ENCODE measurements at regions not wholly inside any gene's neighbourhood (a gene's known extent, or its start where the extent isn't known, plus 50 kb on each side); places are given as distances from the start of the nearest gene placed in this dataset.

DNA sequence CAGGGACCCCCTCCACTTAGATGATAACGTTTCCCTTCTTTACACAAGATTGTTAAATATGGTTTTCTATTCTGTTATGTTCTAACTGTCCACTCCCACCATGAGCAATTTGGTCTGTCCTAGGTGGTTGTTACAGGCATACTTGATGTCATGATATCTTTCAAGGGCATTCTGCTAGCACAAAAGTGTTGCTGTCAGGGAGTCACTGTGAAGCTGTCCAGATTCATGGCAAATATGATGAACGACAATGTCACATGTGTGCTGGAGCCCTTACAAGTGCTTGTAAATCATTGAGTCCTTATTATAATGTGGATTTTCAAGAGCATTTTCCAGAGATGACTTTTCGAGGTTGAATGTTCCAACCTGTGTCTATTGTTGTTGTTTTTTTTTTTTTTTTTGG lies 1250.7 kb upstream of the PRKX start:
- no TSS peak for BruUV-seq (replicated peaks)
- CTCF ChIA-PET: no interaction called here
- Mint-ChIP-seq H3K4me3 (ENCODE audit: low read depth, unreplicated experiment) (no peak overlapping the region), H3K27ac (ENCODE audit: unreplicated experiment) (no peak overlapping the region), H3K27me3 (ENCODE audit: unreplicated experiment) (no peaks in the 10 kb centered on the region), H3K4me1 (ENCODE audit: low read depth, unreplicated experiment) (no peaks in the 10 kb centered on the region), H3K9me3 (ENCODE audit: low read depth, unreplicated experiment) (no peaks in the 10 kb centered on the region), H3K36me3 (ENCODE audit: insufficient read depth, unreplicated experiment) (no peaks in the 10 kb centered on the region)
- intact Hi-C loops (cut with micrococcal nuclease; ENCODE audit: unreplicated experiment): no loop called here
- no peak for DNase-seq
- TF ChIP-seq, protein P1, sequence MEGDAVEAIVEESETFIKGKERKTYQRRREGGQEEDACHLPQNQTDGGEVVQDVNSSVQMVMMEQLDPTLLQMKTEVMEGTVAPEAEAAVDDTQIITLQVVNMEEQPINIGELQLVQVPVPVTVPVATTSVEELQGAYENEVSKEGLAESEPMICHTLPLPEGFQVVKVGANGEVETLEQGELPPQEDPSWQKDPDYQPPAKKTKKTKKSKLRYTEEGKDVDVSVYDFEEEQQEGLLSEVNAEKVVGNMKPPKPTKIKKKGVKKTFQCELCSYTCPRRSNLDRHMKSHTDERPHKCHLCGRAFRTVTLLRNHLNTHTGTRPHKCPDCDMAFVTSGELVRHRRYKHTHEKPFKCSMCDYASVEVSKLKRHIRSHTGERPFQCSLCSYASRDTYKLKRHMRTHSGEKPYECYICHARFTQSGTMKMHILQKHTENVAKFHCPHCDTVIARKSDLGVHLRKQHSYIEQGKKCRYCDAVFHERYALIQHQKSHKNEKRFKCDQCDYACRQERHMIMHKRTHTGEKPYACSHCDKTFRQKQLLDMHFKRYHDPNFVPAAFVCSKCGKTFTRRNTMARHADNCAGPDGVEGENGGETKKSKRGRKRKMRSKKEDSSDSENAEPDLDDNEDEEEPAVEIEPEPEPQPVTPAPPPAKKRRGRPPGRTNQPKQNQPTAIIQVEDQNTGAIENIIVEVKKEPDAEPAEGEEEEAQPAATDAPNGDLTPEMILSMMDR (IDR thresholded peaks at IDR 0.05; ENCODE audit: unreplicated experiment): no peak

DNA sequence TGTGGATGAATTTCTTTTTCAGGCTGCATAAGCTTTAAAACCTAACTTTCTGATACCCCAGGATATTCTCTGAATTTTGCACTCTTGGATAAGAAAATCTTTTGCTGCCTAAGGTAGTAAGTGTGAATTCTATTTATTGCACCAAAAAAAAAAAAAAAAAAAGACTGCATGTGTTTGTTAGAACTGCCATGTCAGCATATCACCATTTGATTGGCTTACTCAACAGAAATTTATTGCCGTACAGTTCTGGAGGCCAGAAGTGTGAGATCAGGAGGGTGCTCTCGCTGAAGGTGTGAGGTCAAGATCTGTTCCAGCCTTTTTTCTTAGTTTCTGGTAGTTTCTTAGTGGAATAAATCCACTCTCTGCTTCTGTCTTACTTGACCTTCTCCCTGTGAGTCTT lies 1250.0 kb upstream of the PRKX start:
- Mint-ChIP-seq H3K27ac (ENCODE audit: unreplicated experiment) (no peak overlapping the region), H3K9me3 (ENCODE audit: low read depth, unreplicated experiment) (no peaks in the 10 kb centered on the region), H3K36me3 (ENCODE audit: insufficient read depth, unreplicated experiment) (no peaks in the 10 kb centered on the region), H3K4me1 (ENCODE audit: low read depth, unreplicated experiment) (no peaks in the 10 kb centered on the region), H3K27me3 (ENCODE audit: unreplicated experiment) (no peaks in the 10 kb centered on the region), H3K4me3 (ENCODE audit: low read depth, unreplicated experiment) (no peak overlapping the region)
- BruUV-seq (replicated peaks): no TSS peak
- intact Hi-C loops (cut with micrococcal nuclease; ENCODE audit: unreplicated experiment): no loop called here
- CTCF ChIA-PET: no interaction called here
- TF ChIP-seq, protein P1 (IDR thresholded peaks at IDR 0.05; ENCODE audit: unreplicated experiment): no peak
- no peak for DNase-seq

DNA sequence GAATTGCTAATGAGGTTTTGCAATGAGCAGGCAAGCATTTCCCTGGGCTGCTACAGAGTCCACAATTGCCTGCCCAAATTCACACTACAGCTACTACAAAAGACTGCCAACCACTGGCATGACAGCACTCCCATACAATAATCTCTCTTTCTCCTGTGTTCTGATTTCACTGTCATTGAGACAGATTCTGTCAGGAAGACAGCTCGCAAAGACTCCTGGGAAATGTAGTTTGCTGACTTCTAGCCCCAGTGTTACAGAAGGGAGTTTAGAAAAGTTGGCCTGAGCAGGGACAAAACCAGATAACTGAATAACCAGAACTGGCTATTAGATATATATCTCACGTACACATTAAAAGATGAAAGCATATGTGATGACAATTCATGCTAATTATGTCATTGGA lies 1231.3 kb upstream of the PRKX start:
- Mint-ChIP-seq H3K27me3 (ENCODE audit: unreplicated experiment) (no peaks in the 10 kb centered on the region), H3K36me3 (ENCODE audit: insufficient read depth, unreplicated experiment) (no peaks in the 10 kb centered on the region), H3K9me3 (ENCODE audit: low read depth, unreplicated experiment) (no peaks in the 10 kb centered on the region), H3K4me1 (ENCODE audit: low read depth, unreplicated experiment) (no peaks in the 10 kb centered on the region), H3K27ac (ENCODE audit: unreplicated experiment) (no peak overlapping the region), H3K4me3 (ENCODE audit: low read depth, unreplicated experiment) (no peak overlapping the region)
- TF ChIP-seq, protein P1 (IDR thresholded peaks at IDR 0.05; ENCODE audit: unreplicated experiment): no peak
- BruUV-seq (replicated peaks): no TSS peak
- CTCF ChIA-PET: interaction anchor here (0.6 kb wide), 1 partner anchor 465 kb away, joined by 3 read pairs; no protein-coding TSS in a partner anchor
- intact Hi-C loops (cut with micrococcal nuclease; ENCODE audit: unreplicated experiment): no loop called here
- DNase-seq: no peak

DNA sequence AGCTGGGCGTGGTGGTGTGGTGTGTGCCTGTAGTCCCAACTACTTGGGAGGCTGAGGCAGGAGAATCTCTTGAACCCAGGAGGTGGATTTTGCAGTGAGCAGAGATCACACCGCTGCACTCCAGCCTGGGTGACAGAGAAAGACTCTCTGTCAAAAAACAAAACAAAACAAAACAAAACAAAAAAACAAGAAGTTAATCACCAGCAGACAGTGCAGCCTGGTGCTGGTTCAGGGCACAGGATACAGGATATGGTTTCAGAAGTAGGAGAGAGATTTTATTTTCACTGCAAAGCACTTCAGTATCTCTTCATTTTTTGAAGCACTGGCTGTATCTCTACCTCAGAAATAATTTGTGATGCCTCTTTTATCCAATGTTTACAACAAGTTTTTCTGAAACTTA lies 1222.9 kb upstream of the PRKX start:
- no peaks in the 10 kb centered on the region for H3K27me3 Mint-ChIP-seq (ENCODE audit: unreplicated experiment)
- TF ChIP-seq, protein P1 (IDR thresholded peaks at IDR 0.05; ENCODE audit: unreplicated experiment): no peak
- no TSS peak for BruUV-seq (replicated peaks)
- no peak overlapping the region for H3K4me3 Mint-ChIP-seq (ENCODE audit: low read depth, unreplicated experiment)
- CTCF ChIA-PET: no interaction called here
- DNase-seq: no peak
- H3K4me1 Mint-ChIP-seq (ENCODE audit: low read depth, unreplicated experiment): no peaks in the 10 kb centered on the region
- H3K9me3 Mint-ChIP-seq (ENCODE audit: low read depth, unreplicated experiment): no peaks in the 10 kb centered on the region
- intact Hi-C loops (cut with micrococcal nuclease; ENCODE audit: unreplicated experiment): no loop called here
- no peak overlapping the region for H3K27ac Mint-ChIP-seq (ENCODE audit: unreplicated experiment)
- H3K36me3 Mint-ChIP-seq (ENCODE audit: insufficient read depth, unreplicated experiment): no peaks in the 10 kb centered on the region

DNA sequence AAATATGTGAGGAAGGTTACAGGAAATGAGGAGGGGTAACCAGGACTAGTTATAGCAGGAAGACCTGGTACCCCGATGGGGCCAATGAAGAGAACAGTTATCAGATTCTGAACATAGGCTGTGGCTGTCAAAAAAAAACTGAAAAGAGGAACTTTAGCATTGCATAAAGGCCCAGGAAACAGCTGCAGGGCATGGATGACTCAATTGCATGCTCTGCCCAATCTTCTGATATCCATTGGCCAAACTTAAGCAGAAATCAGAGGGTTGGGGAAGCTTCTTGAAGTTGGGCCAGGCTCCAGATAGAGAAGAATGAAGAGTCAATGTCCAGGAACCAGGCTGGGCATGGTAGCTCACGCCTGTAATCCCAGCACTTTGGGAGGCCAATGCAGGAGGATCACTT lies 1222.4 kb upstream of the PRKX start:
- Mint-ChIP-seq H3K27me3 (ENCODE audit: unreplicated experiment) (no peaks in the 10 kb centered on the region), H3K27ac (ENCODE audit: unreplicated experiment) (peak overlapping the region; percentile 20), H3K36me3 (ENCODE audit: insufficient read depth, unreplicated experiment) (no peaks in the 10 kb centered on the region), H3K9me3 (ENCODE audit: low read depth, unreplicated experiment) (no peaks in the 10 kb centered on the region), H3K4me3 (ENCODE audit: low read depth, unreplicated experiment) (no peak overlapping the region), H3K4me1 (ENCODE audit: low read depth, unreplicated experiment) (peaks cover 2% of the 10 kb centered on the region)
- CTCF ChIA-PET: no interaction called here
- no peak for DNase-seq
- intact Hi-C loops (cut with micrococcal nuclease; ENCODE audit: unreplicated experiment): no loop called here
- no TSS peak for BruUV-seq (replicated peaks)
- TF ChIP-seq, protein P1 (IDR thresholded peaks at IDR 0.05; ENCODE audit: unreplicated experiment): no peak

Measured in Calu3 (cell line).